ENCODE measurements at regions not wholly inside any gene's neighbourhood (a gene's known extent, or its start where the extent isn't known, plus 50 kb on each side); places are given as distances from the start of the nearest gene placed in this dataset.

GRCh38 chr13:105545811-105546210 is 989.7 kb downstream of the EFNB2 start:
- DNase-seq (ENCODE audit: low spot score) = no peak

DNA sequence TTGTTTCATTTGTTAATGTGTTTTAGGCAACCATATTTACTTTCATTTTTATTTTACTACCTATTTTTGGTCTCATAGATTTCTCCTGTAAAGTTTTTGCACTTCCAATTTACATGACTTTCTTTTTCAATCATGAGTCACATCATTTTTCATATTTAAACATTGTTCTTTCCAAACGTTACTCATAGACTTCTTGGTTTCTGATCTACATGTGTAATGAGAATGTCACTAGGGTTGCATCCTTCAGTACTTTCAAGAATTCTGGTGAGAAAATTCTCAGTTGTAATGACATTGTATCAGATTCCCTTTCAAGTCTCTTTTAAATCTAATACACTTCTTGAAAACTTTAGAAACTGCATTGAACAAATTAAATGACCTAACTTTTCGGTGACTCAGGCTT is 991.7 kb downstream of the EFNB2 start:
- no peak for DNase-seq (ENCODE audit: low spot score)

GRCh38 chr13:105541565-105541964 is 993.9 kb downstream of the EFNB2 start:
- no peak for DNase-seq (ENCODE audit: low spot score)

- no peak for DNase-seq (ENCODE audit: low spot score)
These were observed 997.1 kb downstream of the EFNB2 start for GRCh38 chr13:105538346-105538745.

GRCh38 chr13:105537113-105537512 is 998.3 kb downstream of the EFNB2 start:
- no peak for DNase-seq (ENCODE audit: low spot score)

DNA sequence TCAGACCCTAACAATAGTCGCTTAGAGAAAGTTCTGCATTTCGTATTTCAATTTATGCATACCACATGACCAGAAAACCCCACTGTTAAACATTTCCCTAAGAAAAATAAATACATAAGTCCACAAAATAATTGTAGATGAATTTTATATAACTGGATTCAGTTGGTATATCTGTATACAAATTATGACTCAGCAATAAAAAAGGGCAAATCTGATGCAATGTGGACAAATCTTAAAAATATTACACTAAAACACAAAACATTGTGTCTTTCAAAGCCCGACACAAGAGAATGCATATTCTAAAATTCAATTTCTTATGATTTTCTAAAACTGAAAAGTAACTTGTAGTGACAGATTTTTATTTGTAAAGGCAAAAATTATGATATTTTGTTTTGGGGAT is 1005.0 kb downstream of the EFNB2 start:
- DNase-seq (ENCODE audit: low spot score) = no peak

DNA sequence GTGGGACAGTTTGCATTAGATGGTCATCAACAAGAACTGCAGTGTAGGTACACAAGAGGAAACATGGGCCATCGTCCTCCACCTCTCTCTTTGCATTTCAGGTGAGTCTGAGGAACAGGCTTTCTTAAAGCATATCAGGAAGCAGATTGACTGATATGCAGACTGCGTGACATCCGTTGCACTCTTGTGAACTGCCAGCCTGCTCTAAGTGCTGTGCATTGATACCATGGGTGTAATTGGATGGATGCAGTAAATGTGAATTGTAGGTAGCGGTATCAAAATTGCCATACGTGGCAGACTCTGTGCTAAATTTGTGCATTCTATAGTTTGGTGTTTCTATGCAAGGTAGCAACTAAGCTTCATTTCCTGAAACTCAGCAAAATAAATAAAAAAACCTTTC is 1008.3 kb downstream of the EFNB2 start:
- DNase-seq (ENCODE audit: low spot score) = no peak

DNA sequence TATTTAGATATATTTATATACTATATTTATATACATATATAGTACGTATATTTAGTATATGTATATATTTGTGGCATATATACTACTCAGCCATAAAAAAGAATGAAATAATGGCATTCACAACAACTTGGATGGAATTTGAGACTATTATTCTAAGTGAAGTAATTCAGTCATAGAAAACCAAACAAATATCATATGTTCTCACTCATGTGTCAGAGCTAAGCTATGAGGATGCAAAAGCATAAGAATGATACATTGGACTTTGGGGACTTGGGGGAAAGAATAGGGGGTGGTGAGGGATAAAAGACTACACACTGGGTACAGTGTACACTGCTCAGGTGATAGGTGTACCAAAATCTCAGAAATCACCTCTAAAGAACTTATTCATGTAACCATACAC is 1015.7 kb downstream of the EFNB2 start:
- no peak for DNase-seq (ENCODE audit: low spot score)

- DNase-seq (ENCODE audit: low spot score) = no peak
These were observed 1017.4 kb downstream of the EFNB2 start for GRCh38 chr13:105518086-105518485.

DNA sequence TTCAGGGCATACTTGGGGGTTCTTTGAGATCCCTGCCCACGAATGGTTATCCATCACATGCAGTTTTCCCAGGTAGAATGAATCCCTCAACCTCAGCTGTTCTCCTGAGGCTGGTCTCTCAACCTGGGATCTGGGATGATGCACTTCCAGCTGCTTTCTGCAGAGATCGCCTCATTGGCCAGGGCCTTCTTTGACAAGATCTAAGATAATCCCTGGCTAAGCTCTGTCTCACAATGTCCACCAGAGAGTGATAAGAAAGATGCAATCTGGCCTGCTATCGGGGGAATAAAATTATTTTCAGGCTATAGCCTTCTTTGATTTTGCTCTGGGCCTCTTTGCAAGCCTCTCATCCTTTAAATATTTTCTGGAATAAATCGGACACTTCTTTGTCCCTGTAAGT is 1021.1 kb downstream of the EFNB2 start:
- peak; percentile 58 for DNase-seq (ENCODE audit: low spot score)

- no peak for DNase-seq (ENCODE audit: low spot score)
These were observed 1022.0 kb downstream of the EFNB2 start for GRCh38 chr13:105513448-105513847.

DNA sequence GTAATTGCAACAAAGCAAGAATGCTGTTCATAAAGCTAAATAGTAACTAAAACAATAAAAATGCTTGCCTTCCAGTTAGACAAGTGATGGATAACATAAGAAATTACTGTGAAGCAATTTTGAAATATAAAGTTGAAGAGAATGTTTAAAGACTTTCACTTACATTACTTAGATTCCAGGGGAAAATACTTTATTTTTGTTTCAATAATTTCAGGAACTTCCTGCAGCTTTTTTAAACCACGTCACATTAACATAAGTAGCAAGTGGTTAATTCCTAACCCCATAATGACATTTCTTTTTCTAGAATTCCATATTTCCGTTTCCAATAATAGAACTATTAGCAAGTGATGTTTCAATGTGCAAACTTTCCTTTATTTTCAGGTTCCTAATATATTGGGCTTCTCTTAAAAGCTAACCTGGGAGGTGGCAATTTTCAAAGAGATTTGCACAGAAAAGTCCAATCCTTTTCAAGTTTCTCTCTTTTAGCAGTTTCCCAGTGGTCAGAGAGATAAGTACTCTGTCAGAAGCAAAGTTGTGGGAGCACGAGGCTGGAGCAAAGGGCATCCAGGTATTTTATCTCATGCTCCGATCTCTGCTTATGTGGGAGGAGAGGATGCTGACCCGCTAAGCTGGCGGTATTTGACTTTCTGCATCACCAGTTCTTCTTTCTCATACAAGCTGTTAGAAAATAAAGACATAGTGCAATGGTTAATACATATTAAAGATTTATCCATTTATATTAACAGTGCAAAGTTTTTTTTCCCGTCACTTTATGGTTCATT is 1025.3 kb downstream of the EFNB2 start:
- no peak for DNase-seq (ENCODE audit: low spot score)

DNA sequence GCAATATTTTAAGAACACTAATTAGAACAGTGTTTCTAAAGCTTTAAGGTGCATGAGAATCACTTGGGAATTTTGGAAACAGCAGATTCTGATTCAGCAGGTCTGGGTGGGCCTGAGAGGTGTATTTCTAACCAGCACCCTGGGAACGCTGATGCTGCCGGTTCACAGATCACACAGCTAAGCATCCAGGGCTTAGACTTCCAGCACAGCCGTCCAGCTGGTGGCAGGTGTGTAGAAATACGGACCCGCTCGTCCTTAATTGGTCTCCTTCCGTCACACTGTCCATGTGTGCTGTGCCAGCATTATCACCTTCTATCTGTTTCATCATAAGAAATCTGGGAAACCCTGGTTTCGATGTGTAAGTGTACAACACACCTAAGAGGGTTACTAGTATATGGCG is 1029.0 kb downstream of the EFNB2 start:
- DNase-seq (ENCODE audit: low spot score) = no peak

DNA sequence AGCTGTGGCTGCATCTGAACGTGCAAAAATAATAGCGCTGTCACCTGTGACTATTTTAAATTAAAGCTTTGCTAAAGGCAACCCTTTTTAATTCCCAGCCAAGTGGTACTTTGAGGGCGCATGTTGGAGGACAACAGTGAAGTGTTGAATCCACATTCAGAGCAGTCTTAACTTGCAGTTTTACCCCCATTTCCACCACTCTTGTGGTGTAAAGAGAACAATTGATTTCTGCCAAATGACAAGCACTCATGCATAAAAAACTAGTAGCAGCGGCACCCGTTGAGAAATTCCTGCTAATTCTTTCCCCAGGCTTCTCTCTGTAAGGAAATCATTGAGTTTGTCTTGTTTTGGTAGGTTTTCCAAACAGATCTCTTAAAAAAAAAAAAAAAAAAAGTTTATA is 1033.3 kb downstream of the EFNB2 start:
- DNase-seq (ENCODE audit: low spot score) = no peak

- DNase-seq (ENCODE audit: low spot score) = peak; percentile 27
These were observed 1037.9 kb downstream of the EFNB2 start for GRCh38 chr13:105497597-105497996.

GRCh38 chr13:105492216-105492615 is 1043.2 kb downstream of the EFNB2 start:
- no peak for DNase-seq (ENCODE audit: low spot score)

DNA sequence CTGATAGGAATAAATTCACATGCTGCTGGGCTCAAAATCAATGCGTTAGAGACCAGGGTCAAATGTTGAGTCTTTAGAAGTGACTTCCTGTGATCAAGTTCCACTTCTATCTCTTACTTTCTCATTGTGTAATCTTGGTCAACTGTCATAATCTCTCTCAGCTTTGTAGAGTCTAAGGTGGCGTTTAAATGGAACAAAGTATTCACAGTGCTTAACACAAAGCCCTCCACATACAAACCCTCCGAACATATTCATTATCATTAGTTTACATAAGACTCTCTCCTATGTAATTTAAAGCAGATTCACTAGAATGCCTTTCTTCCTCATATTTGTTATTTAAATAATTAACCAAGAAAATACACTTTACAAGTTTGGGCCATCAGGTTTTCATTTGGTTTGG is 1044.1 kb downstream of the EFNB2 start:
- DNase-seq (ENCODE audit: low spot score) = no peak

GRCh38 chr13:105485081-105485480 is 1050.4 kb downstream of the EFNB2 start:
- peak; percentile 95 for DNase-seq (ENCODE audit: low spot score)

GRCh38 chr13:105474983-105475610 is 1060.4 kb downstream of the EFNB2 start:
- no peak for DNase-seq (ENCODE audit: low spot score)

- DNase-seq (ENCODE audit: low spot score) = peak; percentile 63
These were observed 1063.8 kb downstream of the EFNB2 start for GRCh38 chr13:105471673-105472072.

DNA sequence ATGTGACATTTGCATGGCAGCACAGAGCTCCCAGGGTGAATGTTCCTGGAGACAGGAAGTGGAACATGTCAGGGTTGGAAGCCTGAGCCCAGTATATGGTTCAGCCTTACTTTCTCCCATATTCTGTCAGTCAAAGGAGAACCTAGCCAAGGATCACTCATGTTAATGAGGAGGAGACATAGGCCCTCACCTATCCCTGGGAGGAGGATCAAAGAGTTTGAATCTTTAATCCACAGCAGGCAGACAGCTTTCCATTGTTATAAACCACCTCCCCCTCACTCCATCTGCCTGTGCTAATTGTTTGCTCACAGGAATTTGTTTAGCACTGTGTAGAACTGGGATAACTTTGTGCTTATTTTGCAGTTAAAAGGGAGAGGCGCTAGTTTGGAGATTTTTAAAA is 1069.1 kb downstream of the EFNB2 start:
- DNase-seq (ENCODE audit: low spot score) = no peak

- no peak for DNase-seq (ENCODE audit: low spot score)
These were observed 1069.7 kb downstream of the EFNB2 start, which contains the start of gene DAOA for GRCh38 chr13:105465745-105466144. TSS of gene DAOA (plus strand) at chr13:105466045.

DNA sequence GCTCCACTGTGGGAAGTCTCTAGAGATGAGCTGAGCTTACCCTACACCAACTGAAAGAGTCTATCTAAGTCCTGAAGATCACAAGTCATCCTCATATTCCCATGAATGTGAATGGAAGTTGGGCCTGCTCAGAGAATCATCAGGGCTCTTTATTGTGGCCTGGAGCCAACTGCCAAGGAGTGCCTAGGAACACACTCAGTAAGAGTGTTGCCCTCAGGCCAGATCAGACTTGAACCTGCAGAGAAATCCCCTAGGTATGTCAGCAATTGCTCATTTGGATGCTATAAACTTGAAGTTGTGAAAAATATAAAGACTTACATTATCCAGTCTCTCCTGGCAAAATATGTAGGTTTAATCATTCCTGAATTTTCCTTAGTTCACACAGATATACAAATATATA is 1070.2 kb downstream of the EFNB2 start:
- DNase-seq (ENCODE audit: low spot score) = no peak
